ENCODE measurements at regions not wholly inside any gene's neighbourhood (a gene's known extent, or its start where the extent isn't known, plus 50 kb on each side); places are given as distances from the start of the nearest gene placed in this dataset.

- TF ChIP-seq CTCF (IDR thresholded peaks at IDR 0.05): no peak
- TF ChIP-seq EZH2 (IDR thresholded peaks at IDR 0.05; ENCODE audit: borderline replicate concordance, insufficient read depth, low read depth, low read length, poor library complexity, severe bottlenecking): no peak
These were observed 256.7 kb downstream of the NDUFS4 start for GRCh38 chr5:53817183-53817582.

Data from B cell (primary cell).